GM03348 (cell line): ENCODE measurements at regions not wholly inside any gene's neighbourhood (a gene's known extent, or its start where the extent isn't known, plus 50 kb on each side); places are given as distances from the start of the nearest gene placed in this dataset.
A peak's percentile ranks its signal among the peaks of the same experiment; 100 is the strongest.

ENCODE experiments used
- DNase-seq: peaks from one replicate; pipeline ENCODE4 v3.0.0; 2012; ENCODE audit warnings: low spot score

DNA sequence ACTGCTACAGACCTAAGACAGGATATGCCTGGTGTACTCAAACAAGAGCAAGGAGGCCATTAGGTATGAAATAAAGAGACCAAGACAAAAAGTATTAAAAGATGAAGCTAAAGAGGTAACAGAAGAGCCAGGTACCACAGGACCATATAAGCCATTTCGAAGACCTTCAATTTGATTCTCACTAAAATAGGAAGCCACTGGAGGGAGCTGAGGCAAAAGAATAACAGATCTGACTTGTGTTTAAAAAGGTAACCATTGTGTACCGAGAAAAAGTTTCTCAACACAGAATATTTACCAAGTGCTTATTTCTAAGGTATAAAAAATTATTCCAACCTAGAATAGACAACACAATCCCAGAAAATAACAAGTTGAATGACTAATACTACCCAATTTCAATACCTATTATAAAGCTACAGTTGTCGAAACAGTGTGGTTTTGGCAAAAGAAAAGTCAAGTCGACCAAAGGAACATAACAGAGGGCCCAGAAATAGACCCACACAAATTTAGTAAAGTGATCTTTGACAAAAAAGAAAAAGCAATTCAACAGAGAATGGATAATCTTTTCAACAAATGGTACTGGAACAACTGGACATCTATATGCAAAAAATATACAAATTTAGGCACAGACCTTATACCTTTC, 125.3 kb upstream of the DST start:
- DNase-seq, result no peak

DNA sequence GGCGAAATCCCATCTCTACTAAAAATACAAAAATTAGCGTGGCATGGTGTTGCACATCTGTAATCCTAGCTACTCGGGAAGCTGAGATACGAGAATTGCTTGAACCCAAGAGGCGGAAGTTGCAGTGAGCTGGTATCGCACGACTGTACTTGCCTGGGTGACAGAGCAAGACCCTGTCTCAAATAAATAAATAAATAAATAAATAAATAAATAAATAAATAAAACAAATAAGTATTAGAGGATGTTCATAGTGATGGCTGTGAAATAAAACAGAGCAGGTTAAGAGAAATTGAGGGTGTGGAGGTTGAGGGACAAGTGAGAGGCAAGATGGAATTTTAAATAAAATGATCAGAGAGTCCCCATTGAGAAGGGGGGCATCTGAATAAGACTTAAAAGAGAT, 124.7 kb upstream of the DST start:
- no peak for DNase-seq

- DNase-seq, result no peak
Measured at GRCh38 chr6:56766806-56767178, 124.1 kb upstream of the DST start.

DNA sequence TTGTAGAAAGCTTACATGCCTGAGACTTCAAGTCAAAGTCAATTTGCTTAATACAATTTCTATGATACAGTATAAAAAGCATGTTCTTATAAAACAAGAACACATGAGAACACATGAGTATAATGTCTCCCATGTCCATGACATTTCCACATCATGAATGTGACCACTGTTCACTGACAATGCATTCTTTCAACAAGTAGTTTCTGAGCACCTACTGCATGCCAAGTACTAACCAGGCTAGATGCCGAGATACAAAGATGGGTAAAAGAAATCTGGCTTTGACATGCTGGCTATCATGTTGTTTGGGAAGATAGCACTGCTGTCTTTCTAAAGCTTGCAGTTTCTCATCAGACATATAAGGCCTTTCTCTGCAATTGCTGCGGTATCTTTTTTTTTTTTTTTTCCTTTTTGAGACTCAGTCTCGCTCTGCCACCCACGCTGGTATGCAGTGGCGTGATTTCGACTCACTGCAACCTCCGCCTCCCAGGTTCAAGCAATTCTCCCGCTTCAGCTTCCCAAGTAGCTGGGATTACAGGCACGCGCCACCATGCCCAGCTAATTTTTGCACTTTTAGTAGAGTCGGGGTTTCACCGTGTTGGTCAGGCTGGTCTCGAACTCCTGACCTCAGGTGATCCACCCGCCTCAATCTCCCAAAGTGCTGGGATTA, 123.6 kb upstream of the DST start:
- no peak for DNase-seq

- DNase-seq, result no peak
Measured at GRCh38 chr6:56765494-56765893, 122.8 kb upstream of the DST start.

GRCh38 chr6:56764081-56764566, 121.4 kb upstream of the DST start:
- peak; percentile 37 for DNase-seq

- DNase-seq, result no peak
Measured at GRCh38 chr6:56761651-56762050, 119.0 kb upstream of the DST start.

DNA sequence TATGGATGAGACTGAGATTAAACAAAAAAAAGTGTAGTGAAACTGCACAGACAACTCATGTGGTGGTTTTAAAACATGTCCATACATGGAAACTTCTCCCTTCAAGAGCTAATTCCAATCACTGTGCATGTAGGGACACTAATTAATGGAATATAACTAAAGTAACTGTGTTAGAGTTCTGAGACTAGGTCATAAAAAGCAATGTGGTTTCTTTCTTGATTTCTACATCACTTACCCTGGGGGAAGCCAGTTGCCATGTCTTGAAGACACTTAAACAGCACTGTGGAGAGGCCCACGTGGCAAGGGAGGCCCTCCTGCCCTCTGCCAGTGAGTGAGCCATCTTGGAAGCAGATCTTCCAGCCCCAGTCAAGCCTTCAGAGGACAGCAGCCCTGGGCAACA, 118.2 kb upstream of the DST start:
- DNase-seq, result no peak

GRCh38 chr6:56759521-56759920, 116.8 kb upstream of the DST start:
- no peak for DNase-seq

DNA sequence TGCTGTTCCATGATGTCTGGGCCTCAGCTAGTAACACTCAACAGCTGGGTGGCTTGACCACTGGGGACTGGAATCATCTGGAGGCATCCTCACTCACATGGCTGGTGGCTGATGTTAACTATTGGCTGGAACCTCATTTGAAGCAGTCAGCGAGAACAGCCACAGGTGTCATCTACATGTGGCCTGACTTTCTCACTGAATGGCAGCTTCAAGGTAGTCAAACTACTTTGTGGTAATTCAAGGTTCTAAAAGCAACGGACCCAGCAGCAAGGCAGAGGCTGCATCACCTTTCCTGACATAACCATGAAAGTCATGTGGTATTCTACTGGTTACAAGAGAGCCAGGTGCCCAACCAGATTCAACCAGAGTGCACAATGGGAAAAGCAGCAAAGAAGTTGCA, 115.9 kb upstream of the DST start:
- no peak for DNase-seq

GRCh38 chr6:56758120-56758519, 115.4 kb upstream of the DST start:
- DNase-seq, result no peak

- DNase-seq, result no peak
Measured at GRCh38 chr6:56757588-56757984, 114.9 kb upstream of the DST start.

GRCh38 chr6:56756791-56757587, 114.3 kb upstream of the DST start:
- DNase-seq, result no peak

- DNase-seq, result no peak
Measured at GRCh38 chr6:56756219-56756789, 113.6 kb upstream of the DST start.

- no peak for DNase-seq
Measured at GRCh38 chr6:56755040-56755439, 112.4 kb upstream of the DST start.

DNA sequence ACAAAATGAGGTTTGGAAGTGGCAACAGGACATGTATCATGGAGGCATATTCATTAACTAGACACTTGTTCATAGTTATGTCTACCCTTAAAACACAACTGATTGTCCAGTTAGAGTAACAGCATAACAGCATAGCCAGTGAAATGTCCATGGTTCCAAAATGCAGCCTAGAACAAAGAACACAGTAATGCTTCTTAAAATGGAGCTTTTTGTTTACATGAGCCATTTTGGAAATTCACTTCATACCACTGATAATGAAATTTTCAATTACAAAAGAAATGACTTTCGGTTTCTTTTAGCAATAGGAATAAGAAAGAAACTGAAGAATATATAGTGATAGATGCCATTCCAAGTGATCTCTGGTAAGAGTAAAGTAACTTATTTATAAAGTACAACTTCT, 111.1 kb upstream of the DST start:
- no peak for DNase-seq

- DNase-seq, result no peak
Measured at GRCh38 chr6:56752534-56752933, 109.8 kb upstream of the DST start.

DNA sequence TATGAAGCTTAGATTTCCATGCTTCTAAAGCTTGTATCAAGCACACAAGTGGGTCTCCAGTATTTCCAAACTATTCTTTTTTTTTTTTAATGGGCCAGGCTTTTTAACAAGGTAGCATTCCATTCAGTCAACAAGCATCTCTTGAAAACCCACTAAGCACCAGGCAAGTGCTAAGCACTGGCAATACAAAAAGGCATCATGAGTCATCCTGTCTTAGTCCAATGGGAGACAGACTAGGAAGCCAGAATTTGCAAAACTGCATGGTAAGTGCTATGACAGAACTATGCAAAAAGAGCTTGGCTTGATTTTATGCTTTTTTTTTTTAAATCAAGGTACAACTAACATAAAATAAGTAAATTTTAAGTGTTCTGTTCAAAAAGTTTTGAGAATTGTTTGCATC, 109.3 kb upstream of the DST start:
- DNase-seq, result peak; percentile 42

- no peak for DNase-seq
Measured at GRCh38 chr6:56751604-56752003, 108.9 kb upstream of the DST start.

DNA sequence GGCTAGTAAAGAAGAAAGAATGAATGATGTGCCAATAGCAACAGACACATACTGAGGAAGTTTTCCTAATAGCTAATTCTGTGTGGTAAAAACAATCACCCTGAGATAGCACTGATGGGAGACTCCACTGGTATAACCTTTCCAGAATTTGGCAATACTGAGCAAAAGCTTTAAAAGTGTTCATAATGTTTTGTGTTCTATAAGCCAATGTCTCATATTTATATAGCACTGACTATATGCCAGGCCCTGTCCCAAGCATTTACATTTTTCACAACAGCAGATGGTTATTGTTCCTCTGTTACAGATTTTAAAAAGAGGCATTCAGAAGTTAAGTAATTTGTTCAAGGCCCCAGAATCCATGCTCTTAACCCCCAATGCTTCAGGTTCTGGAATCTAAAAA, 108.0 kb upstream of the DST start:
- DNase-seq, result no peak

DNA sequence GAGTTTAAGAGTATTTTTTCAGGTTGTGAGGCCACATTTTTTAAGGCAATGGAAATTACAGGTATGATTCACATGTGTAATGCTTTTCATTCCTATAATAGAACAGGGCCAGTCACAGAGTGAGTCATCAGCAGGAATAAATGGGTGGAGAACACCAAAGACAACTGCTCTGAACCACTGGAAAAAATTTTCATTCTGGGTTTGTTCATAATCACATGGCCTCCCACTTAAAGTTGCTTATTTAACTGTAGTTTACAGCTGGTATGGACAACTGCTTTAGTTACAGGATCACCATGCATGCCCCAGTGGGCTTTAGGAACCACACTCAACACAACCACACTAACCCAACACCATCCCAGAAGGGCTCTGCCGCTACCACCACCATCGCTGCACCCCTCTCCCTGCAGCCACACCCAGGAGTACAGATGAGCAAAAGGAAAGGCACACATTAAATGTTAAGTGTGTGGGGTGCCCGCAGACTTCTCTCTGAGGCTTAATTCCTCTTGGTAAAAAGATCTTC, 107.0 kb upstream of the DST start:
- peak; percentile 62 for DNase-seq

DNA sequence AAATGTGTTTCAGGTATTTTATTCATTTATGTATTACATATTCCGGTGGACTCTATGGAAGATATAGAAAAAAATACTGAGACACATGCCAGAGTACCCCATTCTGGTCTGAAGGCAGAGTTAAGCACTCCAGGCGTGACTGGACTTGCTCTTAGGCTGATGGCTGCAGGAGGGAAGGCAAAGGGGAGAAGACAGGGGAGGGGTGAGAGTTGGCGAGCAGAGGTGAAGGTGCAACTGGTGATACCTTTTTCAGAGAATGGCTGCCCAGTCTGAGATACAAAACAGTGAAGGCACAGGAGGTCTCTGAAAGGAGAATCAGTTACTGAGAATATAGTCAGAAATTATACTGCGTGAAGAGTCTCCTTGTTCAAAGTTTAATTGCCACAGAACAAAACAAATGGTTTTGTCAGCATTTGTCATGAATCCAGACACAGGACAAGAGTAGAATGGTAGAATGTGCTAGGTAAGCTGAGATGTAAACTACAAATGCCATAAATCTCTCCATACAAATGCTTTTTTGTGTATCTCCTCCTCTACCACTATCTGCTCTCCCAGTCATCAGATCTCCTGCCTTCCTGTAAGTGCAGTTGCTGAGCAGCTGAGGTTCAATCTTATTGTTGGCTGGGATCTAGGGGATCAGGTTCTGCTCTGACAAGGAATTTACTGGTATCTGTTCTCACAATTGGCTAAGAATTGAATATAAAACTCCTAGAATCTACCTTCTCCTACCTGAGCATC, 104.2 kb upstream of the DST start:
- DNase-seq, result no peak
